ENCODE measurements at regions not wholly inside any gene's neighbourhood (a gene's known extent, or its start where the extent isn't known, plus 50 kb on each side); places are given as distances from the start of the nearest gene placed in this dataset.
"Not testable (repeated sequence)": the region's sequence is repeated elsewhere in the genome, so short reads cannot be mapped to it uniquely, and the experiment has no call there.

GRCh38 chr14:86279405-86279804, 749.5 kb downstream of the FLRT2 start:
- ChIA-PET CTCF (no interaction called here), POLR2A (no interaction called here)

GRCh38 chr14:86257973-86258372, 728.0 kb downstream of the FLRT2 start:
- CTCF ChIA-PET = no interaction called here
- POLR2A ChIA-PET = no interaction called here

GRCh38 chr14:86243158-86243557, 713.2 kb downstream of the FLRT2 start:
- ChIA-PET POLR2A (no interaction called here), CTCF (no interaction called here)

DNA sequence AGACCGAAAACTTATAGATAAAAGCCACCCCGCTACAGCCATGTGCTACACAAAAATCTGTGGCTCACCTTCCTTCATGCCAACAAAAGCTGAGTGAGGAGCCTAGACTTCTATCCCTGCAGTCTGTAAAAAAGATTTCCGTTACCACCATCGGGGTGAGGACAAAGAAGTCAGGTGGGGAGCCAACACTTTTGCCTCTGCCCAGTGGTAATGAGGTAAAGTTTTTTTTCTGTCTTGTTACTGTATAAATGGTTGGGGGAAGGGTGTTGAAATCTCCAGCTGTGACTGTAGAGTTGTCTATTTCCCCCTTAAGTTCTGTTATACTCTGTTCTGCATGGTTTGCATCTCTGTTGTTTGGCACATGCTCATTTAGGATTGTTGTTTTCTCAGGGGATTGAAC, 707.8 kb downstream of the FLRT2 start:
- ChIA-PET POLR2A (no interaction called here), CTCF (no interaction called here)

DNA sequence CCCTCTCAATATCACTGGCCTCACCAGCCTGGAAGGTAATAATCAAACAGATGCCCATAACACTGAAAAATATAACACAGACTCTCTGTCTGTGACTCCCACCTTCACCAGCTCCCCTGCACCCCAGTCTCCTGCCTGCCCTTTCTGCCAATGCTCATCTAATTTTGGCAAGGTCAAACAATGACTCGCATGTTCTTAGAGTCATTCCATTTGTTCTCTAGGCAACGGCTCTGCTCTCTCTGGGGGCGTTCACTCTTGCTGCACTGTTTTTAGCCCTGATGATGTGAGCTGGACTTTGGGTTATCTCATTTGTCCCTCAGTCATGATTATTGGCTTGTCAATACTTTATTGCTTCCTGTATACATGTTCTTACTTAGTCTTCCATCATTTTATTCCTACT, 691.8 kb downstream of the FLRT2 start:
- ChIA-PET CTCF (no interaction called here), POLR2A (no interaction called here)

- CTCF ChIA-PET = no interaction called here
- POLR2A ChIA-PET = no interaction called here
Measured at GRCh38 chr14:86221000-86221399, 691.1 kb downstream of the FLRT2 start.

GRCh38 chr14:86217523-86217922, 687.6 kb downstream of the FLRT2 start:
- POLR2A ChIA-PET = no interaction called here

DNA sequence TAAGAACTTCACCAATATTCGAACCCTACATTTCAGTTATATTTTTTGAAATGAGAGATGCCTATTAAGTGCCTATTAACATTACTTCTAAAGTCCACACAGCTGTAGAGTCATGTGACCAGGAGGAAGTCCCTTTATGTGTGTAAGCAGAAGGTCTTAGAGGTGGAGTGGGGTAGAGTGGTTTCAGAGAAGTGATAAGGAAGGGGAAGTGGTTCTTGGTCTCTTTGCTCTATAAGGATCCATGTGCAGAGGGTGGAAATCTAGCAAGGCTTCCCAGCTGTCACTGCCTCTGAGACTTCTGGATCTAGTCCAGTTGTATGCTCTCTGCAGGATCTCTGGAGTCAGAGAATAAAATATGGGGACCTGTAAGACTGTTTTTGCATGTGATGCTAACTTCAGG, 673.9 kb downstream of the FLRT2 start:
- ChIA-PET POLR2A (no interaction called here), CTCF (no interaction called here)

More at GRCh38 chr14:86217523-86217922, 687.6 kb downstream of the FLRT2 start:
- CTCF ChIA-PET = no interaction called here

DNA sequence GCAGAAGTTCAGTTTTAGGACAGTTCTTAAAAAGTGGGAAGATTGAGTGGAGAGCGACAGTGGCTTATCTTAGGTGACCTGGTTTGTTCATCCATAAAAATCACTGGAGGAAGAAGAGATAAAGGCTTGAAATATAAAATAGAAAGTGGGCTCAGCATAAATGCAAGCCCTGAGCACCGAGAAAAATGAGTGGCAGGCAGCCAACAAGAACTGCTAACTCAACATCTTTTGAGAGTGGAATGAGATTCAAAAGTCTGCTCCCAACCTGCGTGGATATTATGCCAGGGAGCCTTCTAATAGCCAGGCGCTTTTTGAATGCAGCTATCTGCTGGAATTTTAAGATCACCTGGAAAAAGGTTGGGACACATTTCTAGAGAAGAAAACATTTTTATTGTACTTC, 666.5 kb downstream of the FLRT2 start:
- ChIA-PET CTCF (no interaction called here), POLR2A (no interaction called here)

- POLR2A ChIA-PET = no interaction called here
- CTCF ChIA-PET = no interaction called here
Measured at GRCh38 chr14:86193756-86194155, 663.8 kb downstream of the FLRT2 start.

DNA sequence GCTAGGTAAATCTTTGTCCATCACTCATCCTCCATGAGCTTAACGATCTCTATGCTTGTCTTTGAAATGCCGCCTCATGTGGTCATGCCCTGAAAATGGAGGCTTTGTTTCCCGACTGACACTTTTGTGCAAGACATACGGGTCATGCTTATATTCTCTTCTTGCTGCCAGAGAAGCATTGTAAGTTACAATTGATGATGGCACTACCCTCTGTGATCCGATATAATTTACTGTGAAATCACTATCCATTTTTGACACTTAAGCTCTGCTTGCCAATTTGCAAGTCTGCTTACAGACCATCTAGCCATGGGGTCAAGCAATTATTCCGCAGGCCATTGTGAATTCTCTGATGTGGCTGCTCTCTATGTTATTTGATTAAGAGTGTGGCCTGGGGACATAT, 650.0 kb downstream of the FLRT2 start:
- CTCF ChIA-PET = no interaction called here
- POLR2A ChIA-PET = no interaction called here

GRCh38 chr14:86168371-86168770, 638.4 kb downstream of the FLRT2 start:
- CTCF ChIA-PET = no interaction called here
- POLR2A ChIA-PET = no interaction called here

GRCh38 chr14:86166541-86166940, 636.6 kb downstream of the FLRT2 start:
- POLR2A ChIA-PET = interaction anchor here (0.6 kb wide), 1 partner anchor 782 kb away, joined by 6 read pairs; no protein-coding TSS in a partner anchor
- CTCF ChIA-PET = no interaction called here

GRCh38 chr14:86153480-86153879, 623.5 kb downstream of the FLRT2 start:
- POLR2A ChIA-PET = no interaction called here

DNA sequence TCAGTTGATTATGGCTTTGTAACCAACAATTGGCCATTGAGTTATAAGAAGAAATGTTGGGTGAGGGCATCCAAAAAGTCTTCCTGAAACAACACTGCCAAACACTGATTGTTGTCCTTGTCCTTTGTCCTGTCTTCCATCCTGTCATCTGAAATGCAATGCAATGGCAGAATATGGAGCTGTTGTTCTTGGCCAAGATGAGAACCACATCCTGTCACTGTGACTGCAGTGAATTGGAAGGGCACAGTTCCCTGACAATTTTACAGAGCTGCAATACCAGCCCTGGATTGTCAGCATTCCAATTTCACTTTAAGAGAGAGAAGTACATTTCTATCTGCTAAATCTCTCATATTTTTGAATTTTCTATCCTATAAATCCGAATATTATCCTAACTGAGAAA, 613.3 kb downstream of the FLRT2 start:
- POLR2A ChIA-PET = no interaction called here
- CTCF ChIA-PET = interaction anchor here (0.7 kb wide), 1 partner anchor 1709 kb away, joined by 5 read pairs; no protein-coding TSS in a partner anchor

More at GRCh38 chr14:86153480-86153879, 623.5 kb downstream of the FLRT2 start:
- CTCF ChIA-PET = no interaction called here

GRCh38 chr14:86141966-86142365, 612.0 kb downstream of the FLRT2 start:
- ChIA-PET POLR2A (no interaction called here), CTCF (no interaction called here)

- CTCF ChIA-PET = no interaction called here
- POLR2A ChIA-PET = no interaction called here
Measured at GRCh38 chr14:86129426-86129825, 599.5 kb downstream of the FLRT2 start.

DNA sequence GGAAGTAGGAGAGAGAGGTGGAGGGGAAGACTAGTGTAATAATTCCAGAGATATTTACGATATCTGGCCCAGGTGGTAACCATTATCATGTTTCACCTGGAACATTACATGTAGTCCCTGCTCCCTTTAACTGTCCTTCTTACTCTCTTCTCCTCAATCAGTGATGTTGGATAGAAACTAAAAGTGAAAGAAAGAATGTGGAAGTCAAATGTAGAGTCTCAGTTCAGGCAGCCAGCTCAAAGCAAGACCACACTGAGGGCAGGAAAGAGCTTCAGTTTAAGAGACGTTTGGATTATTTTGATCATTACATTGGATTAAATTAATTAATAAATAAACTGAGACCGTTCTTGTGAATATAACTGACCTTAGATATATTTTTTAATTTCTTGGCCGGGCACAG, 594.4 kb downstream of the FLRT2 start:
- ChIA-PET CTCF (no interaction called here), POLR2A (no interaction called here)

DNA sequence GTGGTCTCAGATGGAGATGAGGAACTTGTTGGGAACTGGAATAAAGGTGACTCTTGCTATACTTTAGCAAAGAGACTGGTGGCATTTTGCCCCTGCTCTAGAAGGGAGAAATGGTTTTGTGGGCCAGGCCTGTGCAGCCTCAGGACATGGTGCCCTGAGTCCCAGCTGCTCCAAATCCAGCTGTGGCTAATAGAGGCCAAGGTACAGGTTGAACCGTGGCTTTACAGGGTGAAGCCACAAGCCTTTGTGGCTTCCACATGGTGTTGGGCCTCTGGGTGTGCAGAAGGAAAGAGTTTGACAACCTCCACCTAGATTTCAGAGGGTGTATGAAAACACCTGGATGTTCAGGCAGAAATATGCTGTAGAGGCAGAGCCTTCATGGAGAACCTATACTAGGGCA, 586.0 kb downstream of the FLRT2 start:
- POLR2A ChIA-PET = no interaction called here
- CTCF ChIA-PET = no interaction called here

- CTCF ChIA-PET, POLR2A ChIA-PET: not testable (repeated sequence)
Measured at GRCh38 chr14:86110871-86111270, 580.9 kb downstream of the FLRT2 start.

DNA sequence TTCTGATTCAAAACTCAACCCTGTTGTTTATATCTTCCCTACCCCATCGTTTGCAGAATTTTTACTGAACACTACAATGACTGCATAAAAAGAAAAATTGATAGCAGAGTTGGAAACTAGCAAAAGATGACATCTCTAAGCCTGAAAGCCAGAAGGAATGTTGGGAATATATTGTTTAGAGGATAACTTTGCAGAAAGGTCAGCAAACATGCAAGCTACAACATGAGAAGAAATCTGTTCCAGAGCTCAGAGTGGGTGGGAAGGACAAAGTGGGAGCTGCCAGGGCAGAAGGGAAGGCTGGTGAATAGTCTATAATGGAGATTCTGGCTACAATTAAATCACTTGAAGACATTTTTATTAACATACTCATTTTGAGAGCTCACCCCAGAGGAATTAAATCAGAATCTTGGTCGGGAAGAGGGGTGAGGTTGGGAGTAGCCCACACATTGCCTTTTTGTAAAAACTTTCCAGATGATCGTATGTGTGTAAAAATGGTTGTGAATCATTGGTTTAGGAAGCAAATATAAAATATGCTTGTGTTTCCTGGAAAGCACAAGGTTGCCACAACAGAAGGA, 574.8 kb downstream of the FLRT2 start:
- CTCF ChIA-PET = no interaction called here
- POLR2A ChIA-PET = no interaction called here

- ChIA-PET CTCF (no interaction called here), POLR2A (no interaction called here)
Measured at GRCh38 chr14:86094512-86094911, 564.6 kb downstream of the FLRT2 start.

DNA sequence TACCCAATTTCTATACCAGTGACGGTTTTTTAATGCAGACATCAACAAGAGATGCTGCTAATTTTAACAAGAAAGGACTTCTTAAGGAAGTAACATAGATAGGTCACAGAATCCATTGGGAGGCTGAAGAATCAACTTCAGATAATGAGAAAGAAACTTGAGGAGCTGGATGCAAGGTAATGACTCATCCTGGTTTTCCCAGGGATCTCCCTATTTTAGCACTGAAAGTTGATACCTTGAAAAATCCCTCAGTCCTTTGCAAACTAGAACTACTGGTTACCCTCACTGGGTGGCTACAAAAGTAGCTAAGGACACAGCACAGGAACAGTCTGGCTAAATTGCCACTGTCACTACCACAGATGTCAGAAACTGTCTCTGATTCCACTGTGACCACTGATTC, 561.9 kb downstream of the FLRT2 start:
- CTCF ChIA-PET = no interaction called here

More for the DNA sequence above, 561.9 kb downstream of the FLRT2 start:
- POLR2A ChIA-PET = no interaction called here
